A549 (cell line): ENCODE measurements at regions not wholly inside any gene's neighbourhood (a gene's known extent, or its start where the extent isn't known, plus 50 kb on each side); places are given as distances from the start of the nearest gene placed in this dataset.
A peak's percentile ranks its signal among the peaks of the same experiment; 100 is the strongest.

Source experiments
- ATAC-seq, 2 experiments: fragments of 200-7000 bp in 1 of 2; fragments of >200 bp in 1 of 2; cut with Nextera tagmentation in 1 of 2; cut with Tn5 transposase in 1 of 2; 3 replicates each; pipeline versions ENCODE4 v1.8.0 to v1.9.1; 2018 to 2020; ENCODE audit warnings: mild to moderate bottlenecking in 1 of 2, moderate library complexity in 1 of 2
- CTCF ChIA-PET: fragments of 300-600 bp; sonication (Branson Sonifier 250); formaldehyde crosslinking; extraction: SDS; loops from one replicate; lab custom pipeline; 2021; ENCODE audit warnings: antibody characterized with exemption, inconsistent platforms; lab: Yijun Ruan, JAX
- POLR2A ChIA-PET: fragments of 350-600 bp; formaldehyde crosslinking; extraction: SDS; loops from one replicate; lab custom pipeline; 2021; ENCODE audit warnings: antibody characterized with exemption, inconsistent platforms; lab: Yijun Ruan, JAX
- DNase-seq, 2 experiments: peaks; one replicate each; pipeline versions ENCODE4 v3.0.0 to v3.0.0-alpha.2; 2011 to 2016; ENCODE audit warnings: low read depth in 1 of 2, low spot score in 1 of 2
- FAIRE-seq: peaks from 2 replicates; lab custom pipeline; 2011; peaks lifted over from hg19 to GRCh38; lab: Jason Lieb, UNC
- H3K27ac ChIP-seq, 2 experiments: fragments of >200 bp; sonication (Bioruptor Twin); formaldehyde crosslinking; 3 replicates each; pipeline ENCODE4 v1.5.1; 2016 to 2017
- H3K4me1 ChIP-seq: fragments of >200 bp; sonication (Bioruptor Twin); formaldehyde crosslinking; 3 replicates; pipeline ENCODE4 v1.6.1; 2016
- H3K4me2 ChIP-seq: fragments of >200 bp; sonication (Bioruptor Twin); formaldehyde crosslinking; 3 replicates; pipeline ENCODE4 v1.6.1; 2016
- H3K4me3 ChIP-seq: fragments of >200 bp; sonication (Bioruptor Twin); formaldehyde crosslinking; 3 replicates; pipeline ENCODE4 v1.5.1; 2016
- H3K9me3 ChIP-seq: fragments of >200 bp; sonication (Bioruptor Twin); formaldehyde crosslinking; 3 replicates; pipeline ENCODE4 v1.6.1; 2016
- CBX2 ChIP-seq: fragments of 200-600 bp; sonication (generic); IDR thresholded peaks from 2 replicates; pipeline ENCODE4 v1.6.1; 2016; ENCODE audit warnings: low read depth, mild to moderate bottlenecking, borderline replicate concordance
- CEBPB ChIP-seq, 2 experiments: fragments of >200 bp in 1 of 2; sonication (Bioruptor Twin) in 1 of 2; formaldehyde crosslinking in 1 of 2; IDR thresholded peaks; 2 replicates each; pipeline ENCODE4 v1.6.1; 2012 to 2016
- CHD4 ChIP-seq: fragments of 200-600 bp; sonication (generic); IDR thresholded peaks from 2 replicates; pipeline ENCODE4 v1.6.1; 2016; ENCODE audit warnings: antibody characterized with exemption, mild to moderate bottlenecking, borderline replicate concordance
- EHF ChIP-seq: fragments of 250-450 bp; sonication (Bioruptor Pico); IDR thresholded peaks from 2 replicates; pipeline ENCODE4 v1.5.0; 2020; ENCODE audit warnings: mild to moderate bottlenecking
- EP300 ChIP-seq, 2 experiments: fragments of >200 bp; sonication (Bioruptor Twin); formaldehyde crosslinking; IDR thresholded peaks; 2 replicates in 1 of 2; 3 replicates in 1 of 2; pipeline ENCODE4 v1.6.1; 2016 to 2017
- FOSB ChIP-seq: fragments of 250-450 bp; sonication (Bioruptor Pico); IDR thresholded peaks from 2 replicates; pipeline ENCODE4 v1.5.0; 2020; ENCODE audit warnings: mild to moderate bottlenecking, moderate library complexity
- HEYL ChIP-seq: fragments of 250-450 bp; sonication (Bioruptor Pico); IDR thresholded peaks from 2 replicates; pipeline ENCODE4 v1.8.0; 2021; ENCODE audit warnings: mild to moderate bottlenecking, moderate library complexity
- HOXA7 ChIP-seq: fragments of 250-450 bp; sonication (Bioruptor Pico); IDR thresholded peaks from 2 replicates; pipeline ENCODE4 v1.5.0; 2020; ENCODE audit warnings: mild to moderate bottlenecking, moderate library complexity
- JUN ChIP-seq, 2 experiments: fragments of >200 bp; sonication (Bioruptor Twin); formaldehyde crosslinking; IDR thresholded peaks; 2 replicates in 1 of 2; 3 replicates in 1 of 2; pipeline ENCODE4 v1.6.1; 2016 to 2017
- MAZ ChIP-seq: fragments of 150-350 bp; IDR thresholded peaks from 2 replicates; pipeline ENCODE4 v1.6.1; 2014; ENCODE audit warnings: antibody characterized with exemption, low read depth, low read length, borderline replicate concordance
- MYC ChIP-seq: IDR thresholded peaks from 2 replicates; pipeline ENCODE4 v1.6.1; 2012; ENCODE audit warnings: mild to moderate bottlenecking, inconsistent platforms, low read length, improper control_type of control experiment, borderline replicate concordance
- NFE2L2 ChIP-seq: fragments of 150-350 bp; conservative IDR thresholded peaks from 2 replicates; pipeline ENCODE4 v1.6.1; 2014; ENCODE audit warnings: low read length
- NPAS2 ChIP-seq: fragments of 250-450 bp; sonication (Bioruptor Pico); IDR thresholded peaks from 2 replicates; pipeline ENCODE4 v1.8.0; 2022; ENCODE audit warnings: mild to moderate bottlenecking, moderate library complexity, borderline replicate concordance
- POLR2A ChIP-seq: IDR thresholded peaks from 2 replicates; pipeline ENCODE4 v1.6.1; 2012; ENCODE audit warnings: mild to moderate bottlenecking, low read length
- RCOR1 ChIP-seq: fragments of 150-350 bp; IDR thresholded peaks from 2 replicates; pipeline ENCODE4 v1.6.1; 2014; ENCODE audit warnings: antibody characterized with exemption, low read length, low read depth
- SMC3 ChIP-seq: fragments of >200 bp; sonication (Bioruptor Twin); formaldehyde crosslinking; IDR thresholded peaks from 3 replicates; pipeline ENCODE4 v1.6.1; 2018; ENCODE audit warnings: inconsistent platforms
- ZC3H11A ChIP-seq: fragments of 450-650 bp; IDR thresholded peaks from 2 replicates; pipeline ENCODE4 v1.6.1; 2014; ENCODE audit warnings: antibody characterized with exemption, mild to moderate bottlenecking
- ZFP36 ChIP-seq: fragments of 450-650 bp; IDR thresholded peaks from 2 replicates; pipeline ENCODE4 v1.6.1; 2014; ENCODE audit warnings: borderline replicate concordance; ENCODE audit not compliant: partially characterized antibody
- ZNF302 ChIP-seq: fragments of 250-450 bp; sonication (Bioruptor Pico); IDR thresholded peaks from 2 replicates; pipeline ENCODE4 v1.9.0; 2021; ENCODE audit warnings: inconsistent platforms, mild to moderate bottlenecking, moderate library complexity
- WGBS: methylation state at CpG from one replicate; pipeline ENCODE4 v1.1.6; 2017; ENCODE audit errors: missing lambda C conversion rate; 5-methylcytosine and 5-hydroxymethylcytosine counted together
- TF ChIP-seq, protein P1 (sequence below): fragments of >200 bp; sonication (Bioruptor Twin); formaldehyde crosslinking; IDR thresholded peaks from 2 replicates; pipeline ENCODE4 v1.6.1; 2016
- TF ChIP-seq, protein P2 (sequence below): IDR thresholded peaks from 2 replicates; pipeline ENCODE4 v1.6.1; 2012; ENCODE audit warnings: low read depth, borderline replicate concordance
- TF ChIP-seq, protein P3 (sequence below): fragments of >200 bp; sonication (Bioruptor Twin); formaldehyde crosslinking; IDR thresholded peaks from 3 replicates; pipeline ENCODE4 v1.5.1; 2016
- TF ChIP-seq, protein P4 (sequence below): fragments of 250-450 bp; sonication (Bioruptor Pico); IDR thresholded peaks from 2 replicates; pipeline ENCODE4 v1.5.0; 2021; ENCODE audit warnings: mild to moderate bottlenecking, moderate library complexity, borderline replicate concordance
- TF ChIP-seq, protein P5 (sequence below): fragments of >200 bp; sonication (Bioruptor Twin); formaldehyde crosslinking; IDR thresholded peaks from 3 replicates; pipeline ENCODE4 v1.6.1; 2016
- TF ChIP-seq, protein P6 (sequence below): fragments of 250-450 bp; sonication (Bioruptor Pico); IDR thresholded peaks from 2 replicates; pipeline ENCODE4 v1.5.0; 2020; ENCODE audit warnings: low read depth, mild to moderate bottlenecking, moderate library complexity
- TF ChIP-seq, protein P7 (sequence below): IDR thresholded peaks from 2 replicates; pipeline ENCODE4 v1.6.1; 2012

DNA sequence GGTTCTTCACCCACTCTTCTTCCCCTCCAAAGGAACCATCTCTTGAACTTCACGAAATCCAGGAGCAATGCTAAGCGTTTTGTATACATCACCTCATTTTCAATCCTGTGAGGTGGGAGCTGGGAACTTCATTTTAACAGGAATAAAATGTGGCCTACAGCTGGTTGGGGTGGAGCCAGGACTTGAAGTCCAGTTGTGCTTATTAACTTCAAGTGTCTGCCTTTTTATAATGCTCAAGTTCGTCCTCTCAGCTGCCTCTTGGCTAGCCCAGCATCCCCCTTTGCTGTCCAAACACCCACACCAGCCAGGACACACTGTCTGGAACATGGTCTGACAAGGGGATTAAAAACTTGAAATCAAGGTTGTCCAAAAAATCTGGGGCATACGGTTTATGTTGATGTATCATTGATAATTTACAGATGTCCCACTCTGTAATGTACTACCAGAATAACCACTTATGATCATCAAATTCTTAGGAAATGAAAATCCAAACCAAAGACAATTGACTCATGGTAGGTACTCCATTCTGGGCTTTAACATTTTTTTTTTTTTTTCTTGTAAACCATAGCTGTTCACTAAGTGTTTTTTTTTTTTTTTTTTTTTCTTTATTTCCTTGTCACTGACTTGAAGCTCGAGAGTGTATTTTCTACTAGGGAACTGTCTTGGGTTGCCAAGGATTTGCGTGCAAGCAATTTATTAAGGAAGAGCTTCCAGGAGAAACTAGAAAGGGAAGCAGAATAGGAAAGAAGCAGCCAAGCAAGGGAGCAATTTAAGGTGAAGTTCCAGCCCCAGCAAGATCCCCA, 252.3 kb downstream of the EFCAB11 start:
- 70% methylated on average over 6 of the region's 6 CpGs for WGBS
- no peak for FAIRE-seq
- POLR2A ChIA-PET: no interaction called here
- peak overlapping the region; percentile 77 to 84 for H3K27ac ChIP-seq
- H3K4me1 ChIP-seq: peaks cover 6% of the 10 kb centered on the region
- CTCF ChIA-PET: no interaction called here
- peaks cover 9% of the 10 kb centered on the region; the same call in 2 of the 3 replicates for H3K9me3 ChIP-seq
- H3K4me3 ChIP-seq: peak overlapping the region; percentile 51
- peak; percentile 26 to 31; a peak in 3 of 6 replicates for ATAC-seq
- TF ChIP-seq SMC3 (no peak), EP300 (IDR thresholded peaks at IDR 0.05) (no peak), MAZ (no peak), FOSB (no peak), NPAS2 (CRISPR knock-in tag) (no peak), POLR2A (no peak), RCOR1 (no peak), HEYL (no peak), ZFP36 (no peak), ZNF302 (no peak), JUN (IDR thresholded peaks at IDR 0.05) (no peak), HOXA7 (CRISPR knock-in tag) (no peak), ZC3H11A (no peak)
- TF ChIP-seq, protein P1, sequence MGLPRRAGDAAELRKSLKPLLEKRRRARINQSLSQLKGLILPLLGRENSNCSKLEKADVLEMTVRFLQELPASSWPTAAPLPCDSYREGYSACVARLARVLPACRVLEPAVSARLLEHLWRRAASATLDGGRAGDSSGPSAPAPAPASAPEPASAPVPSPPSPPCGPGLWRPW: no peak
- TF ChIP-seq, protein P2, sequence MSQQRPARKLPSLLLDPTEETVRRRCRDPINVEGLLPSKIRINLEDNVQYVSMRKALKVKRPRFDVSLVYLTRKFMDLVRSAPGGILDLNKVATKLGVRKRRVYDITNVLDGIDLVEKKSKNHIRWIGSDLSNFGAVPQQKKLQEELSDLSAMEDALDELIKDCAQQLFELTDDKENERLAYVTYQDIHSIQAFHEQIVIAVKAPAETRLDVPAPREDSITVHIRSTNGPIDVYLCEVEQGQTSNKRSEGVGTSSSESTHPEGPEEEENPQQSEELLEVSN: no peak
- TF ChIP-seq, protein P3, sequence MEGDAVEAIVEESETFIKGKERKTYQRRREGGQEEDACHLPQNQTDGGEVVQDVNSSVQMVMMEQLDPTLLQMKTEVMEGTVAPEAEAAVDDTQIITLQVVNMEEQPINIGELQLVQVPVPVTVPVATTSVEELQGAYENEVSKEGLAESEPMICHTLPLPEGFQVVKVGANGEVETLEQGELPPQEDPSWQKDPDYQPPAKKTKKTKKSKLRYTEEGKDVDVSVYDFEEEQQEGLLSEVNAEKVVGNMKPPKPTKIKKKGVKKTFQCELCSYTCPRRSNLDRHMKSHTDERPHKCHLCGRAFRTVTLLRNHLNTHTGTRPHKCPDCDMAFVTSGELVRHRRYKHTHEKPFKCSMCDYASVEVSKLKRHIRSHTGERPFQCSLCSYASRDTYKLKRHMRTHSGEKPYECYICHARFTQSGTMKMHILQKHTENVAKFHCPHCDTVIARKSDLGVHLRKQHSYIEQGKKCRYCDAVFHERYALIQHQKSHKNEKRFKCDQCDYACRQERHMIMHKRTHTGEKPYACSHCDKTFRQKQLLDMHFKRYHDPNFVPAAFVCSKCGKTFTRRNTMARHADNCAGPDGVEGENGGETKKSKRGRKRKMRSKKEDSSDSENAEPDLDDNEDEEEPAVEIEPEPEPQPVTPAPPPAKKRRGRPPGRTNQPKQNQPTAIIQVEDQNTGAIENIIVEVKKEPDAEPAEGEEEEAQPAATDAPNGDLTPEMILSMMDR: no peak
- TF ChIP-seq, protein P4, sequence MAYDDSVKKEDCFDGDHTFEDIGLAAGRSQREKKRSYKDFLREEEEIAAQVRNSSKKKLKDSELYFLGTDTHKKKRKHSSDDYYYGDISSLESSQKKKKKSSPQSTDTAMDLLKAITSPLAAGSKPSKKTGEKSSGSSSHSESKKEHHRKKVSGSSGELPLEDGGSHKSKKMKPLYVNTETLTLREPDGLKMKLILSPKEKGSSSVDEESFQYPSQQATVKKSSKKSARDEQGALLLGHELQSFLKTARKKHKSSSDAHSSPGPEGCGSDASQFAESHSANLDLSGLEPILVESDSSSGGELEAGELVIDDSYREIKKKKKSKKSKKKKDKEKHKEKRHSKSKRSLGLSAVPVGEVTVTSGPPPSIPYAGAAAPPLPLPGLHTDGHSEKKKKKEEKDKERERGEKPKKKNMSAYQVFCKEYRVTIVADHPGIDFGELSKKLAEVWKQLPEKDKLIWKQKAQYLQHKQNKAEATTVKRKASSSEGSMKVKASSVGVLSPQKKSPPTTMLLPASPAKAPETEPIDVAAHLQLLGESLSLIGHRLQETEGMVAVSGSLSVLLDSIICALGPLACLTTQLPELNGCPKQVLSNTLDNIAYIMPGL (CRISPR knock-in tag): no peak
- TF ChIP-seq, protein P5, sequence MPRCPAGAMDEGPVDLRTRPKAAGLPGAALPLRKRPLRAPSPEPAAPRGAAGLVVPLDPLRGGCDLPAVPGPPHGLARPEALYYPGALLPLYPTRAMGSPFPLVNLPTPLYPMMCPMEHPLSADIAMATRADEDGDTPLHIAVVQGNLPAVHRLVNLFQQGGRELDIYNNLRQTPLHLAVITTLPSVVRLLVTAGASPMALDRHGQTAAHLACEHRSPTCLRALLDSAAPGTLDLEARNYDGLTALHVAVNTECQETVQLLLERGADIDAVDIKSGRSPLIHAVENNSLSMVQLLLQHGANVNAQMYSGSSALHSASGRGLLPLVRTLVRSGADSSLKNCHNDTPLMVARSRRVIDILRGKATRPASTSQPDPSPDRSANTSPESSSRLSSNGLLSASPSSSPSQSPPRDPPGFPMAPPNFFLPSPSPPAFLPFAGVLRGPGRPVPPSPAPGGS: no peak
- peak overlapping the region; percentile 94 for H3K4me2 ChIP-seq
- peak in 1 of 2 experiments; percentile 7 for DNase-seq

DNA sequence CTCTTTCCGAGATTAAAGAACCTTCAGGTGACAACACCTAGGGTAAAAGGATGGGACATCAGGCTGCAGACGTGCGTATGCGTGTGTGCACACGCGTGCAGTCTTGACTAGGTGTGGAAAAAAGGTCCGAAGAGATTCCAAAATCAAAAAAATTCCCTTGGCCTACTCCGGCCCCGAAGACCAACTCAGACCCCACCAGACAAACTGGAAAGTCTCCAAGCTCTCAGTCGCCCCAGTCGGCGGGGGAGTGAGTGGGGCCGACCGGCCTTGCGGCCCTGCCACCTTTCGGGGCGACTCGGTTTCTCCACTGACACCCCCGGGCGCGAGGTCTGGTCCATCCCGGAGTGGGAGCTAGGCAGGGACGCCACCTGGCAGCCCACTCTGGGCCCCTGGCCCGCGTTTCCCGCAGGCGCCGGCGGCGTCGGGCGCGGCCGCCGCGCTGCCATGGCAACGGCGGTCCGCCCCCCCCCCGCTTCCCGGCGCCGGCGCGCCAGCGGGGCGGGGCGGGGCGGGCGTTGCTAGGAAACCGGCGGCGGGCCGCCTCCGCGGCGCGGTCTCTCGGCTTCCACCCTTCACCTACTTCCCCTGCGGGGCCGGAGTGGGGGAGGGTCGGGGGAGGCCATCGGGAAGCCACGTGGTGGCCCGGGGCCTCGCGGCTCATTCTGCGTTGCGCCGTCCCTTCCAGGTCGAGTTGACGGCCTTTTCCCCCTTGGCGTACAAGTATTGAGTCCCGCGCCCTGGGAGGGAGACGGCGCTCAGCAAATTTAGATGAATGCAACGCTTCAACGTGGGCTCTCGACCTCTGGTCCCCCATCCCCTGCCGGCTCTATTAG, 253.1 kb downstream of the EFCAB11 start:
- ChIA-PET POLR2A (no interaction called here), CTCF (interaction anchor here (1.0 kb wide), 1 partner anchor 223 kb away, joined by 3 read pairs; no protein-coding TSS in a partner anchor)
- 18% methylated on average over 32 of the region's 81 CpGs for WGBS
- Histone ChIP-seq H3K4me2 (peak overlapping the region; percentile 94), H3K9me3 (peaks cover 9% of the 10 kb centered on the region; the same call in 2 of the 3 replicates), H3K4me3 (peak overlapping the region; percentile 51), H3K27ac (peak overlapping the region; percentile 77 to 84), H3K4me1 (peaks cover 6% of the 10 kb centered on the region)
- DNase-seq: peak; percentile 52 to 59
- no peak for FAIRE-seq
- peak; percentile 83 to 88 for ATAC-seq
- no peak for TF ChIP-seq CHD4
- no peak for TF ChIP-seq POLR2A
- no peak for TF ChIP-seq EHF
- no peak for TF ChIP-seq CEBPB (IDR thresholded peaks at IDR 0.05)
- TF ChIP-seq, protein P6, sequence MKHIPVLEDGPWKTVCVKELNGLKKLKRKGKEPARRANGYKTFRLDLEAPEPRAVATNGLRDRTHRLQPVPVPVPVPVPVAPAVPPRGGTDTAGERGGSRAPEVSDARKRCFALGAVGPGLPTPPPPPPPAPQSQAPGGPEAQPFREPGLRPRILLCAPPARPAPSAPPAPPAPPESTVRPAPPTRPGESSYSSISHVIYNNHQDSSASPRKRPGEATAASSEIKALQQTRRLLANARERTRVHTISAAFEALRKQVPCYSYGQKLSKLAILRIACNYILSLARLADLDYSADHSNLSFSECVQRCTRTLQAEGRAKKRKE (CRISPR knock-in tag): no peak
- TF ChIP-seq CBX2: no peak
- no peak for TF ChIP-seq NFE2L2
- TF ChIP-seq MYC: peak; percentile 73
- TF ChIP-seq, protein P4 (CRISPR knock-in tag): no peak
- TF ChIP-seq, protein P7, sequence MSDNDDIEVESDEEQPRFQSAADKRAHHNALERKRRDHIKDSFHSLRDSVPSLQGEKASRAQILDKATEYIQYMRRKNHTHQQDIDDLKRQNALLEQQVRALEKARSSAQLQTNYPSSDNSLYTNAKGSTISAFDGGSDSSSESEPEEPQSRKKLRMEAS: peak; percentile 94
- no peak for TF ChIP-seq MAZ
